Right hindlimb (tissue), 1 donor: ENCODE measurements at regions not wholly inside any gene's neighbourhood (a gene's known extent, or its start where the extent isn't known, plus 50 kb on each side); places are given as distances from the start of the nearest gene placed in this dataset.
"Not testable (repeated sequence)": the region's sequence is repeated elsewhere in the genome, so short reads cannot be mapped to it uniquely, and the experiment has no call there.

Experiments used
- DNase-seq: peaks from one replicate; pipeline ENCODE4 v3.0.0-alpha.2; 2018

GRCh38 chr7:114806590-114807162 lies 115.2 kb upstream of the MDFIC start:
- no peak for DNase-seq

- DNase-seq, result no peak
These were observed 109.3 kb upstream of the MDFIC start for GRCh38 chr7:114812570-114812969.

GRCh38 chr7:114813624-114814023 lies 108.3 kb upstream of the MDFIC start:
- no peak for DNase-seq

GRCh38 chr7:114817036-114817435 lies 104.9 kb upstream of the MDFIC start:
- not testable (repeated sequence) for DNase-seq

- DNase-seq, result no peak
These were observed 103.4 kb upstream of the MDFIC start for GRCh38 chr7:114818501-114818900.

- DNase-seq, result no peak
These were observed 102.1 kb upstream of the MDFIC start for GRCh38 chr7:114819616-114820362.

GRCh38 chr7:114821030-114821900 lies 100.6 kb upstream of the MDFIC start:
- no peak for DNase-seq

GRCh38 chr7:114822131-114822530 lies 99.8 kb upstream of the MDFIC start:
- no peak for DNase-seq

GRCh38 chr7:114822844-114823243 lies 99.0 kb upstream of the MDFIC start:
- DNase-seq, result no peak

- DNase-seq, result no peak
These were observed 98.6 kb upstream of the MDFIC start for GRCh38 chr7:114823290-114823689.

- DNase-seq, result no peak
These were observed 96.4 kb upstream of the MDFIC start for GRCh38 chr7:114825423-114825951.

- no peak for DNase-seq
These were observed 90.9 kb upstream of the MDFIC start for GRCh38 chr7:114830952-114831351.

- no peak for DNase-seq
These were observed 88.8 kb upstream of the MDFIC start for GRCh38 chr7:114832906-114833595.

- DNase-seq, result no peak
These were observed 86.6 kb upstream of the MDFIC start for GRCh38 chr7:114835303-114835702.

GRCh38 chr7:114835861-114836260 lies 86.0 kb upstream of the MDFIC start:
- no peak for DNase-seq

GRCh38 chr7:114842551-114843065 lies 79.3 kb upstream of the MDFIC start:
- DNase-seq, result no peak

- no peak for DNase-seq
These were observed 78.8 kb upstream of the MDFIC start for GRCh38 chr7:114843102-114843501.

GRCh38 chr7:114851406-114852061 lies 70.4 kb upstream of the MDFIC start:
- no peak for DNase-seq

GRCh38 chr7:114852293-114852692 lies 69.6 kb upstream of the MDFIC start:
- DNase-seq, result no peak

GRCh38 chr7:114853189-114853588 lies 68.7 kb upstream of the MDFIC start:
- DNase-seq, result no peak

GRCh38 chr7:114854369-114854768 lies 67.5 kb upstream of the MDFIC start:
- no peak for DNase-seq

GRCh38 chr7:114856625-114857024 lies 65.3 kb upstream of the MDFIC start:
- no peak for DNase-seq
